ENCODE measurements at regions not wholly inside any gene's neighbourhood (a gene's known extent, or its start where the extent isn't known, plus 50 kb on each side); places are given as distances from the start of the nearest gene placed in this dataset.

GRCh38 chr6:156109713-156110112, 654.1 kb upstream of the NOX3 start:
- no peak for DNase-seq

GRCh38 chr6:156107624-156108101, 652.0 kb upstream of the NOX3 start:
- DNase-seq = no peak

DNA sequence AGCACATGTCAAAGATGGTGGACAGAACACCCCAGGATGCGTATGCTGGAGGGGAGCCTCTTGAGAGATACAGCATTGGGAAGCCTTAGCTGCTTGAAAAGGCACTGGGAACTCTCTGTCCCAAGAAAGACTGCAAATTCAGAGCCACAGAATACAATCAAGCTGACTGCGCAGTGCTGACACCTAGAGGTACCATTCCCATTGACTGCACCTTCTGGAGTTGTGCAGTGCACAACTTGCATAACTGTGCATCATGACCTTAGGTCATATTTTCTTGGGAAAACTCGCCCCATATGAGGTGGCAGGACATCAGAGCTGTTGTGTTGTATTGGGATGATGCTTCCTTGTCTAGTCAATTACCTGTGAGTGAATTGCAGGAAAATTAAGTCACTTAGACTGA, 646.5 kb upstream of the NOX3 start:
- DNase-seq = no peak

DNA sequence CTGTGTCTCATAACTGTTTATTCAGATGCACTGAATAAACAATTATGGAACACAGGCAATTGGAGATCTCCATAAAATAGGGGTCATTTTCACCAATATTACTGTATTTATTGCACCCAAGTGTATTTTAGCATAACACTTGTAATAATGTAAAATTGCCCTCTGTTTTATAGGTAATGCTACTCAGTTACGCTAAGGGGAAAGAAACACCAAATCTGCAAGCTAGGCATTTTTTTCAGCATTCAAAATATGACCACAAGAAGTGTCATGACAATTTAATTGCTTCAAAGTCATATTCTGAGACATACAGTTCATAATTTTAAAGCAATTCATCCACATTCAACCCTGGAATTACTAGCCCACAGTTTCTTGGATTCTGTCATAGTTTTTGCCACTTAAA, 643.2 kb upstream of the NOX3 start:
- DNase-seq = no peak

- no peak for DNase-seq
Measured at GRCh38 chr6:156087487-156087886, 631.8 kb upstream of the NOX3 start.

DNA sequence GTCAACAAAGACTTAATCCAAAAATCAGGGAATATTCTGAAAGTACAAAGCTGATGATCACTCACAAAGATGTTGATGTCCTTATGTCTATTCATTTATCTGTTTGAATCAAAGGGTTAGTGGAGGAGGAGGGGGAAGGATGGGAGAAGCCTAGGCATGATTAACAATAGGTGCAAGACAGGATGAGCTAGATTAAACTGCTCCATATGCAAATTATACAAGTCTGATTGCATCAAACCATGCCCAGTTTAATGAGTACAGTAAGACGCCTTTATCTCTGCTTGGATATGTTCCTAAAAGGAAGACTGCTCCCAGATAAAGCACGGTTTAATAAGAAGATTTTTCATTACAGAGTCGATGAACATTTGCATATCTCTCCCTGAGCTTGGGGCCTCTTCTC, 626.4 kb upstream of the NOX3 start:
- no peak for DNase-seq

- DNase-seq = no peak
Measured at GRCh38 chr6:156080371-156080770, 624.7 kb upstream of the NOX3 start.

GRCh38 chr6:156068881-156069280, 613.2 kb upstream of the NOX3 start:
- DNase-seq = no peak

- DNase-seq = no peak
Measured at GRCh38 chr6:156065849-156066248, 610.2 kb upstream of the NOX3 start.

DNA sequence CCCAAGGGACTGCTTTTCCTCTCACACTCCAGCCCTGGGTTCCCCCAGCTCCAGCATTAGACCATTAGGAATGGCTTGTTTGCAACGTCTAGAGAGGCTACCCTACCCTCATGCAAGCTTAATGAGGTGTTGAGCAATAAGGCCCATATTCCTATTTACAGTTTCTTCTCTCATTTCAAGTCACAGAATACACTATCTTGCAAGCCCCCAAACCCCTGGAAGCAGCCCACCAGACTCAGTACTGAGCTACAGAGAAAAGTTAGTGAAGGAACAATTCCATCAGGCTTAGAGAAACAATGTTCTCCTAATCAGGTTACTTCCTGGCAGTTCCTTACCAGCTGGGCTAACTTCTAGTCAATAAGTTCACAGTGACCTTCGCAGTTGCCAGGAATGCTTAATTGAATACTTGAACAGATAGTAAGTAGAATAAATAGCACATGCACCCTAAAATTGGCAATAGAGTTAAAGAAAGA, 606.5 kb upstream of the NOX3 start:
- no peak for DNase-seq

- no peak for DNase-seq
Measured at GRCh38 chr6:156061465-156061864, 605.8 kb upstream of the NOX3 start.

- no peak for DNase-seq
Measured at GRCh38 chr6:156060013-156060412, 604.4 kb upstream of the NOX3 start.

- no peak for DNase-seq
Measured at GRCh38 chr6:156058356-156058755, 602.7 kb upstream of the NOX3 start.

- no peak for DNase-seq
Measured at GRCh38 chr6:156057869-156058268, 602.2 kb upstream of the NOX3 start.

DNA sequence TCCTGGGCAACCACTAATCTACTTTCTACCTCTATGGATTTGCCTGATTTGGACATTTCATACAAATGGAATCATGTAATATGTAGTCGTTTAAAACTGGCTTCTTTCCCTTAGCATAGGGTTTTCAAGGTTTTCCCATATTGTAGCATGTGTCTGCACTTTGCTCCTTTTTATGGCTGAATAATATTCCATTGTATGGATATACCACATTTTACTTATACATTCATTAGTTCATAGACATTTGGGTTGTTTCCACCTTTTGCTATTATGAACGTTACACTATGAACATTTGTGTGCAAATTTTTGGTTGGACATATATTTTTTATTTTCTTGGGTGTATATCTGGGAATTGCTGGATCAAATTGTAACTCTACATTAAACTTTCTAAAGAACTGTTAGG, 600.4 kb upstream of the NOX3 start:
- DNase-seq = no peak

GRCh38 chr6:156053626-156054025, 598.0 kb upstream of the NOX3 start:
- DNase-seq = no peak

GRCh38 chr6:156046841-156047449, 591.3 kb upstream of the NOX3 start:
- no peak for DNase-seq

DNA sequence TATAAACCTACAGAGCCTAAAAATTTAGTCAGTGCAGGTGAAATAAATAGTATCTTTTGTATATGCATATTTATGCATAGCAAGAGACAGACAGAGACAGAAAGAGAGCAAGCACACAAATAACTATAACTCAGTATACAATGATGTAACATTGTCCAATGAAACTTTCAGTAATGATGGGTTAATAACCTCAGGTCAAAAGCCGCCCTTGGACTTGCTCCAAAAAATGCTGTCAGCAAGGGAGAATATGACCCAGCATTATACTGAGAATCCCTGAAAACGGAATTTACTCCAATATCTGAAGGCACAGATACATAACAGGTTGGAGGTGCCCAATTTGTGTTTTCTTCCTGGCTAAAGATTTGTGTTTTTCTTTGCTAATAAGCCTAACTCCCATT, 590.6 kb upstream of the NOX3 start:
- DNase-seq = no peak

DNA sequence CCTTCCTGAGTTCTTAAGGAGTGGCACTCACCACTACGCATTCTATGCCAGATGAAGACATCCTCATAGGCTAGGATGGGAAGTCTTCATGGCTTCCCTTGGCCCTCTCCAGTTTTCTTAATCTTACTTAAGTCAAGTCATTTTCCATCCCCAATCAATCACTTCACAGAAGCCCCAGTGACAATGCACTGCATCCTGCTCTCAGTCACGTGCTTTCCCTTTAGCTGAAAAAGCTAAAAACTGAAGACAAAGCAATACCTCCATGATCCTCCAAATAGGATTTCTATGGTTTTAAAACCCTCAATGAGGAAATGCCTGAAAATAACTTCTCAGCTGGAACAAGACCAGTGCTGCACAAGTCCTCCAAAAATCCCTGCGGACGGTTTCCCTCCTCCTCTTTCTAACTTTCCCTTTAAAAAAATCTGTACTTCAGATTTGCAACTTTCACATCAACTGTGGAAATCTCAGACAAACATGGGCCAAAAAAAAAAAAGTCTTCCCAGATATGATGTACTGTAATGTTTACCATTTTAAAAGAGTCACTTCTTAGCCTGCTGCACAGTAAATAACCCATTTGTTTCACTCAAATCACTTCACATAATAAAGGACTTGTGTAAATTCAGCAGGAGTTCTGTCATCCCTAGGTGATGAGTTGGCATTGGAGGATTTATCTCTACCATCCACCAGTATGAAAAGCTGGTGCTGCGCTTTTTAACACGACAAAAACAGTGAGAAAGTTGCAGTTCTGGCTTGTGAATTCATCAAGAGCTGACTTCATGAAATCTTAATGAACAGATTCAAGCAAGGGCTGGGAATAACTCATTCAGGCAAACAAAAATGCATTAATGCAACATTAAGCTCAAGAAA, 590.0 kb upstream of the NOX3 start:
- DNase-seq = no peak

- no peak for DNase-seq
Measured at GRCh38 chr6:156033598-156033997, 578.0 kb upstream of the NOX3 start.

GRCh38 chr6:156031516-156031915, 575.9 kb upstream of the NOX3 start:
- no peak for DNase-seq

GRCh38 chr6:156030053-156030452, 574.4 kb upstream of the NOX3 start:
- no peak for DNase-seq

DNA sequence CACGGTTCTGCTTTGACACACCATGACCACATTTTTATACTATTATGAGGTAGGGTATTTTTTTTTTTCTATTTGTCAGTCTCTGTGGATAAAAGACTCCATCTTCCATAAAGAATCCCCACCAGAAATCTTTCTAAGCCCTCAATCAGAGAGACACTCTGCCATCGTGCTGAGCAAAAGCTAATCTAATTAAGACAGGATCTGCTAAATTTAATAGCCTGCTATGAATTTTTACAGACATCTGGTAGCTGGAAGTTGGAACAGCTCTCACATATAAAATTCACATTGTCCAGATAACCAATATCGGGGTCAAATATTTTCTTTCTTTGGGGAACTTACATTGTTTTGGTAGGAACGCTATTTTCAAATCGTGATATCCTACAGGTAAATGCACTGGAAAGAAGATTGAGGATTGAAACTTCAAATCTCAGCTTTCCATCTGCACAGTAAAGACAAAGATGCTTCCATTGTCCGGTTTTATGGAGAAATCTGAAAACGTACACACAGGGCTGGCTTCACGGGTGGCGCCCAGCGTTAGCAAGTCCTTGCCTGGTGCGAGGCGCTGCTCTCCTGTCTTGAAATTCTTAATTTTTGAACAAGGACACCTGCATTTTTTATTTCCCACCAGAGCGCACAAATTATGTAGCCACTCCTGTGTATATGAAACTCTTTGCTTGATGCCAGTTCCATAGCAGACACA, 573.8 kb upstream of the NOX3 start:
- no peak for DNase-seq
